ENCODE measurements at regions not wholly inside any gene's neighbourhood (a gene's known extent, or its start where the extent isn't known, plus 50 kb on each side); places are given as distances from the start of the nearest gene placed in this dataset.

DNA sequence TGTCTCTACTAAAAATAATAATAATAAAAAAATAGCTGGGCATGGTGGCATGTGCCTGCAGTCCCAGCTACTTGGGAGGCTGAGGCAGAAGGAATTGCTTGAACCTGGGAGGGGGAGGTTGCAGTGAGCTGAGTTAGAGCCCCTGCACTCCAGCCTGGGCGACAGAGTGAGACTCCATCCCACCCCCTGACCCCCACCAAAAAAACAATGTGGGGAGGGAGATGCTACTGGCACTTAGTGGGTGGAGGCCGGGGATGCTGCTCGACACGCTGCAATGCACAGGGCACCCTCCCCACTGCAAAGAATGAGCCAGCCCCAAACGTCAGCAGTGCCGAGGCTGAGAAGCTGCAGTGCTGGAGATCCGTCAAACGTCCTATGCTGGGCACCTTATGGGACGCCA lies 77.5 kb upstream of the MAP1LC3B2 start:
- 81 to 88% methylated on average over 9 of the region's 9 CpGs for WGBS, 2 donors
- no peak overlapping the region for H3K4me3 ChIP-seq (ENCODE audit: low read depth, poor library complexity, severe bottlenecking)
- intact Hi-C loops (cut with DNase I; ENCODE audit: low total_unique reads): no loop called here
- TF ChIP-seq, protein P1, sequence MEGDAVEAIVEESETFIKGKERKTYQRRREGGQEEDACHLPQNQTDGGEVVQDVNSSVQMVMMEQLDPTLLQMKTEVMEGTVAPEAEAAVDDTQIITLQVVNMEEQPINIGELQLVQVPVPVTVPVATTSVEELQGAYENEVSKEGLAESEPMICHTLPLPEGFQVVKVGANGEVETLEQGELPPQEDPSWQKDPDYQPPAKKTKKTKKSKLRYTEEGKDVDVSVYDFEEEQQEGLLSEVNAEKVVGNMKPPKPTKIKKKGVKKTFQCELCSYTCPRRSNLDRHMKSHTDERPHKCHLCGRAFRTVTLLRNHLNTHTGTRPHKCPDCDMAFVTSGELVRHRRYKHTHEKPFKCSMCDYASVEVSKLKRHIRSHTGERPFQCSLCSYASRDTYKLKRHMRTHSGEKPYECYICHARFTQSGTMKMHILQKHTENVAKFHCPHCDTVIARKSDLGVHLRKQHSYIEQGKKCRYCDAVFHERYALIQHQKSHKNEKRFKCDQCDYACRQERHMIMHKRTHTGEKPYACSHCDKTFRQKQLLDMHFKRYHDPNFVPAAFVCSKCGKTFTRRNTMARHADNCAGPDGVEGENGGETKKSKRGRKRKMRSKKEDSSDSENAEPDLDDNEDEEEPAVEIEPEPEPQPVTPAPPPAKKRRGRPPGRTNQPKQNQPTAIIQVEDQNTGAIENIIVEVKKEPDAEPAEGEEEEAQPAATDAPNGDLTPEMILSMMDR (IDR thresholded peaks at IDR 0.05): no peak
- no peak for TF ChIP-seq POLR2A (IDR thresholded peaks at IDR 0.05)
- no peak for DNase-seq (ENCODE audit: low spot score in 2 of 2)

DNA sequence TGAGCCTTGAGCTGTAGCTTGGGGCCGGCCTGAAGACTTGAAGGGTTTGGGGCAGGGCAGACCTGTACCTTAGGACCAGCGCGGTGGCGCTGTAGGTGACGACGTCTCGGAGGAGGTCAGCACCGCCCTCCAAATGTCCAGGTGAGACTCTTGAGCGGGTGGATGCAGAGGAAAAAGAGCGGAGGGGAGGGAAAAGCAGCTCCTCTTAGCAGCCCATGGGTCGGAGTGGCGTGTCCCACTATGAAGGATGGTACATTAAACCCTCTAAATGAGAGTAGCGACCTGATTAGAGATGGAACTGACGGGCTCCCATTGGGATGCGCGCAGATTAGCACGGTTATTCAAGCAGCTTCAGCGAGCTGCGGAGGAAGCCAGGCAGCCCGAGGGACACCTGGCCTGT lies 77.0 kb upstream of the MAP1LC3B2 start:
- intact Hi-C loops (cut with DNase I; ENCODE audit: low total_unique reads): no loop called here
- TF ChIP-seq POLR2A (IDR thresholded peaks at IDR 0.05): no peak
- TF ChIP-seq, protein P1 (IDR thresholded peaks at IDR 0.05): no peak
- WGBS, 2 donors: 89 to 92% methylated on average over 20 of the region's 20 CpGs
- no peak for DNase-seq (ENCODE audit: low spot score in 2 of 2)
- H3K4me3 ChIP-seq (ENCODE audit: low read depth, poor library complexity, severe bottlenecking): no peak overlapping the region

DNA sequence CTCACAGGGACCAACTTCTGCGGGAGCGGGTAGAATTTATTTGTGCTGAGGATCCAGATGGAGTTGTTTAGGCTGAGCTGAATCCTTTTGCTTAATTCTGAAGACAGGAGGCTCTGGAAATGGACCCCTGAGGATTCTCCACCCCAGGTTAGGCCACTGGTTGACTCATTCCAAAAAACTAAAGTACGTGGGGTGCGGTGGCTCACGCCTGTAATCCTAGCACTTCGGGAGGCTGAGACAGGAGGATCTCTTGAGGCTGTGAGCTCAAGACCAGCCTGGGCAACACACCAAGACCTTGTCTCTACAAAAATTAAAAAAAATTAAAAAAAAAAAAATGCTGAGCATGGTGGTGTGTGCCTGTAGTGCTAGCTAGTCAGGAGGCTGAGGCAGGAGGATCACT lies 76.3 kb upstream of the MAP1LC3B2 start:
- intact Hi-C loops (cut with DNase I; ENCODE audit: low total_unique reads): no loop called here
- 92 to 94% methylated on average over 6 of the region's 6 CpGs for WGBS, 2 donors
- DNase-seq (ENCODE audit: low spot score in 2 of 2): no peak
- TF ChIP-seq, protein P1 (IDR thresholded peaks at IDR 0.05): no peak
- no peak for TF ChIP-seq POLR2A (IDR thresholded peaks at IDR 0.05)
- no peak overlapping the region for H3K4me3 ChIP-seq (ENCODE audit: low read depth, poor library complexity, severe bottlenecking)

DNA sequence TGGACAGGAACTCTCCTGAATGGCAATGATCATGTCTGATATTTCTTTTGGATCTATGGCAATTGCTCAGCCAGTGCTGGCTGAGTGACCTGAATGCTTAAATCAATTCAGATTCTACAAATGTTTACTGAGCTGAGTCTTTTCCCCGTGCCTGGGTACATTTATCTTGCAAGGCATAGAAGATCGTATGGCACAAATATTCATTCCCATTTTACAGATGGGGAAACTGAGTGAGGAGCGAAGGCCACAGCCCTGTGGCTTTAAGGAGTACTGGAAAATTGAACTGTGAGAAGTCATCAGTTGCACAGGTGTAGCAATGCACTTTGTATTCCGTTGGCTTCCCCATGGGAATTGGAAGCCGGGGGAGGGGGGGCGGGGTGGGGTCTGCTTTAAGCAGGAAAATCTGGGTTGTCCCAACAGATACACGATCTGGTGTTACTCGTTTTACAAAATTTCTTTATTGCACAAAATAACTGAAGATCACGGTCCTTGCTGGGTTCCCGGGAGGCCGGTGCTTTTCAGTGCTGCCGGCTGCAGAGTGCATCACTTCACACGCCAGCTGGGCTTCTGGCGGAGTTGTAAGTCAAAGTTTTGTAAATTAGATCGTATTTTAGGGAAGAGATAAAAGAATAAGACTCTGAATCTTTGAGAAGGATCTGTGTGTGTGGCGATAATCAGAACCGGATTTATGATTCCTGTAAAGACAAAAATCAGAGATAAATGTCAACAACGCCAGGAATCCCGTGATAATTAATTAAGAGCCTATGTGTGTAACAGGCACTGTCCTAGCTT lies 75.0 kb upstream of the MAP1LC3B2 start:
- no peak overlapping the region for H3K4me3 ChIP-seq (ENCODE audit: low read depth, poor library complexity, severe bottlenecking)
- TF ChIP-seq, protein P1 (IDR thresholded peaks at IDR 0.05): no peak
- TF ChIP-seq POLR2A (IDR thresholded peaks at IDR 0.05): no peak
- no peak for DNase-seq (ENCODE audit: low spot score in 2 of 2)
- WGBS, 2 donors: 47 to 54% methylated on average over 19 of the region's 19 CpGs
- intact Hi-C loops (cut with DNase I; ENCODE audit: low total_unique reads): no loop called here

DNA sequence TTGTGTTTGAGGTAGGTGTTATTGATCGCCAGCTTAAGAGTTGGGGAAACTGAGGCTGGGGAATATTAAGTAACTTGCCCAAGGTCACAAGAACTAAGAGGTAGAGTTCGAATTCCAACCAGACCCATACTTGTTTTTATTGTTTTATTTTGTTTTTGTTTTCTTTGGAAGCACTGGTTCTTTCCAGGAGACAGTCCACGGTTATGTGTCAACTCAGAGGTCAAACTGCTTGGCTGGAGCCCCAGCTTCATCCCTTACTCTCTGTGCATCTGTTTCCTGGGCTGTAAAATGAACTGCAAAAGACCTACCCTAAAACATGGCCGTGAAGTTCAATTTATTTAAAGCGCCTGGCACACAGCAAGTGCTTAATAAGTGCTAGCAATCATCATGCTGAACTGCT lies 74.4 kb upstream of the MAP1LC3B2 start:
- no peak overlapping the region for H3K4me3 ChIP-seq (ENCODE audit: low read depth, poor library complexity, severe bottlenecking)
- no peak for DNase-seq (ENCODE audit: low spot score in 2 of 2)
- 60 to 71% methylated on average over 5 of the region's 5 CpGs for WGBS, 2 donors
- intact Hi-C loops (cut with DNase I; ENCODE audit: low total_unique reads): no loop called here
- TF ChIP-seq POLR2A (IDR thresholded peaks at IDR 0.05): no peak
- TF ChIP-seq, protein P1 (IDR thresholded peaks at IDR 0.05): no peak

DNA sequence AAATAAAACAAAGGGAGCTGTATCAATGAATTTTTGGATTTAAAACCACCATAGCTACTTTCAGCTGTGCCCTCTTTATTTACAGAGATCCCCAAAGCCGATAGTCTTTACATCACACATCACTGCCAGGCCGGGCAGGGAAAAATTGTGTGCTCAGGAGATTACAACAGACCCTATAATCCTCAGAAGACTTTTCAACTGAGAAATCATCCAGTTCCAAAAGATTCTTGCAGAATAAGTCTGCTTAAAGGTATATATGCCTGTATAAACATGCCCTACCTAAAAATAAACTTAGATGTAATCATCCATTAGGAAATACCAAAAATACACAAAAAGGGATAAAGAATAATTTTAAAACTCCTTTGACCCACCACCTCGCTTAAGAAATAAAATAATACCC lies 70.1 kb upstream of the MAP1LC3B2 start:
- no peak for DNase-seq (ENCODE audit: low spot score in 2 of 2)
- WGBS, 2 donors: 59 to 61% methylated on average over 3 of the region's 3 CpGs
- intact Hi-C loops (cut with DNase I; ENCODE audit: low total_unique reads): no loop called here
- no peak for TF ChIP-seq POLR2A (IDR thresholded peaks at IDR 0.05)
- TF ChIP-seq, protein P1 (IDR thresholded peaks at IDR 0.05): no peak
- no peak overlapping the region for H3K4me3 ChIP-seq (ENCODE audit: low read depth, poor library complexity, severe bottlenecking)

Data from lower leg skin (tissue), 4 donors.